Activated T-helper 1 cell treated with anti-CD3 and anti-CD28 coated beads, Interleukin-12 subunit alpha, Interleukin-12 subunit beta, Interleukin-2, Interleukin-4 antibody, amounts not matched to agents 30 ng/mL and 10 ng/mL and 1 ng/mL, durations not matched to agents 14 hours and 24 hours and 36 hours (primary cell): ENCODE measurements at regions not wholly inside any gene's neighbourhood (a gene's known extent, or its start where the extent isn't known, plus 50 kb on each side); places are given as distances from the start of the nearest gene placed in this dataset.
"Not testable (repeated sequence)": the region's sequence is repeated elsewhere in the genome, so short reads cannot be mapped to it uniquely, and the experiment has no call there.

ENCODE experiments used
- DNase-seq: peaks from one replicate; pipeline ENCODE4 v3.0.0; 2021; ENCODE audit warnings: low spot score
- H3K27ac Mint-ChIP-seq: one replicate; pipeline ENCODE4 v1.8.0; 2021; ENCODE audit warnings: mild to moderate bottlenecking, mixed read lengths
- H3K27me3 Mint-ChIP-seq: one replicate; pipeline ENCODE4 v1.8.0; 2022; ENCODE audit warnings: mild to moderate bottlenecking, moderate library complexity, mixed read lengths; ENCODE audit not compliant: insufficient read depth
- H3K36me3 Mint-ChIP-seq: one replicate; pipeline ENCODE4 v1.8.0; 2021; ENCODE audit warnings: low read depth, mixed read lengths
- H3K4me1 Mint-ChIP-seq: one replicate; pipeline ENCODE4 v1.8.0; 2021; ENCODE audit warnings: low read depth, mixed read lengths
- H3K4me3 Mint-ChIP-seq: one replicate; pipeline ENCODE4 v1.8.0; 2021; ENCODE audit warnings: mild to moderate bottlenecking, moderate library complexity, mixed read lengths
- H3K9me3 Mint-ChIP-seq: one replicate; pipeline ENCODE4 v1.8.0; 2021; ENCODE audit warnings: mixed read lengths
- intact Hi-C: fragments of 100-400 bp; cut with micrococcal nuclease; formaldehyde crosslinking; loops from one replicate; pipeline ENCODE4 v1.15.1; 2024

- intact Hi-C loops = no loop called here
- Mint-ChIP-seq H3K36me3 (peaks cover 4% of the 10 kb centered on the region), H3K4me1 (peaks cover 21% of the 10 kb centered on the region), H3K27ac (no peak overlapping the region), H3K9me3 (peaks cover 18% of the 10 kb centered on the region), H3K4me3 (no peak overlapping the region), H3K27me3 (no peaks in the 10 kb centered on the region)
- no peak for DNase-seq
Measured at GRCh38 chr5:56414066-56414465, 180.9 kb upstream of the ANKRD55 start.

GRCh38 chr5:56413546-56413945 lies 180.4 kb upstream of the ANKRD55 start:
- Mint-ChIP-seq H3K27me3 (no peaks in the 10 kb centered on the region), H3K36me3 (peaks cover 4% of the 10 kb centered on the region), H3K4me1 (peaks cover 21% of the 10 kb centered on the region), H3K4me3 (no peak overlapping the region), H3K27ac (no peak overlapping the region), H3K9me3 (peaks cover 13% of the 10 kb centered on the region)
- DNase-seq = no peak
- intact Hi-C loops = no loop called here

GRCh38 chr5:56412601-56413379 lies 179.7 kb upstream of the ANKRD55 start:
- Mint-ChIP-seq H3K9me3 (peaks cover 7% of the 10 kb centered on the region), H3K27me3 (no peaks in the 10 kb centered on the region), H3K36me3 (peaks cover 4% of the 10 kb centered on the region), H3K4me1 (peaks cover 21% of the 10 kb centered on the region), H3K27ac (no peak overlapping the region), H3K4me3 (no peak overlapping the region)
- intact Hi-C loops = no loop called here
- peak; percentile 7 for DNase-seq

GRCh38 chr5:56410696-56411095 lies 177.6 kb upstream of the ANKRD55 start:
- Mint-ChIP-seq H3K27me3 (no peaks in the 10 kb centered on the region), H3K4me1 (peaks cover 18% of the 10 kb centered on the region), H3K36me3 (no peaks in the 10 kb centered on the region), H3K9me3 (no peaks in the 10 kb centered on the region), H3K4me3 (no peak overlapping the region), H3K27ac (no peak overlapping the region)
- DNase-seq = no peak
- intact Hi-C loops = no loop called here

GRCh38 chr5:56409331-56410190 lies 176.4 kb upstream of the ANKRD55 start:
- Mint-ChIP-seq H3K4me1 (peaks cover 10% of the 10 kb centered on the region), H3K27me3 (no peaks in the 10 kb centered on the region), H3K27ac (no peak overlapping the region), H3K36me3 (no peaks in the 10 kb centered on the region), H3K9me3 (no peaks in the 10 kb centered on the region), H3K4me3 (no peak overlapping the region)
- DNase-seq = no peak
- intact Hi-C loops = no loop called here

- Mint-ChIP-seq H3K27me3 (peaks cover 5% of the 10 kb centered on the region), H3K27ac (no peak overlapping the region), H3K36me3 (no peaks in the 10 kb centered on the region), H3K4me1 (no peaks in the 10 kb centered on the region), H3K4me3 (no peak overlapping the region), H3K9me3 (no peaks in the 10 kb centered on the region)
- no peak for DNase-seq
- intact Hi-C loops = no loop called here
Measured at GRCh38 chr5:56406838-56407237, 173.7 kb upstream of the ANKRD55 start.

GRCh38 chr5:56406221-56406620 lies 173.1 kb upstream of the ANKRD55 start:
- H3K9me3 Mint-ChIP-seq = no peaks in the 10 kb centered on the region
- DNase-seq = no peak
- H3K27me3 Mint-ChIP-seq = peaks cover 5% of the 10 kb centered on the region
- H3K27ac Mint-ChIP-seq = no peak overlapping the region
- intact Hi-C loops = no loop called here
- no peaks in the 10 kb centered on the region for H3K4me1 Mint-ChIP-seq
- H3K4me3 Mint-ChIP-seq = no peak overlapping the region
- H3K36me3 Mint-ChIP-seq = no peaks in the 10 kb centered on the region

- Mint-ChIP-seq H3K36me3 (no peaks in the 10 kb centered on the region), H3K27ac (no peak overlapping the region), H3K4me1 (no peaks in the 10 kb centered on the region), H3K4me3 (no peak overlapping the region), H3K27me3 (peaks cover 5% of the 10 kb centered on the region), H3K9me3 (no peaks in the 10 kb centered on the region)
- DNase-seq = no peak
- intact Hi-C loops = no loop called here
Measured at GRCh38 chr5:56405116-56405908, 172.2 kb upstream of the ANKRD55 start.

GRCh38 chr5:56402266-56403220 lies 169.4 kb upstream of the ANKRD55 start:
- no peak for DNase-seq
- Mint-ChIP-seq H3K4me3 (no peak overlapping the region), H3K36me3 (no peaks in the 10 kb centered on the region), H3K9me3 (no peaks in the 10 kb centered on the region), H3K4me1 (no peaks in the 10 kb centered on the region), H3K27me3 (peaks cover 5% of the 10 kb centered on the region), H3K27ac (no peak overlapping the region)
- intact Hi-C loops = no loop called here

GRCh38 chr5:56397796-56398195 lies 164.7 kb upstream of the ANKRD55 start:
- intact Hi-C loops, H3K4me1 Mint-ChIP-seq, DNase-seq, H3K27me3 Mint-ChIP-seq, H3K4me3 Mint-ChIP-seq, H3K27ac Mint-ChIP-seq, H3K36me3 Mint-ChIP-seq: not testable (repeated sequence)
- H3K9me3 Mint-ChIP-seq = peaks cover 28% of the 10 kb centered on the region

- H3K36me3 Mint-ChIP-seq = peaks cover 2% of the 10 kb centered on the region
- no peaks in the 10 kb centered on the region for H3K27me3 Mint-ChIP-seq
- DNase-seq = no peak
- peaks cover 36% of the 10 kb centered on the region for H3K9me3 Mint-ChIP-seq
- intact Hi-C loops = no loop called here
- H3K4me3 Mint-ChIP-seq = no peak overlapping the region
- no peak overlapping the region for H3K27ac Mint-ChIP-seq
- H3K4me1 Mint-ChIP-seq = no peaks in the 10 kb centered on the region
Measured at GRCh38 chr5:56396634-56397033, 163.5 kb upstream of the ANKRD55 start.

- no peak for DNase-seq
- Mint-ChIP-seq H3K27me3 (no peaks in the 10 kb centered on the region), H3K36me3 (no peaks in the 10 kb centered on the region), H3K4me1 (no peaks in the 10 kb centered on the region), H3K27ac (no peak overlapping the region), H3K4me3 (no peak overlapping the region), H3K9me3 (peaks cover 15% of the 10 kb centered on the region)
- intact Hi-C loops = no loop called here
Measured at GRCh38 chr5:56389261-56389660, 156.1 kb upstream of the ANKRD55 start.
